ENCODE measurements at regions not wholly inside any gene's neighbourhood (a gene's known extent, or its start where the extent isn't known, plus 50 kb on each side); places are given as distances from the start of the nearest gene placed in this dataset.

GRCh38 chr5:58117542-58117941, 342.3 kb downstream of the PLK2 start:
- TF ChIP-seq POLR2A (IDR thresholded peaks at IDR 0.05; ENCODE audit: low read length), result no peak
- no peak for TF ChIP-seq GATA1 (IDR thresholded peaks at IDR 0.05; ENCODE audit: low read depth, low read length)
